HG02870 (cell line): ENCODE measurements at regions not wholly inside any gene's neighbourhood (a gene's known extent, or its start where the extent isn't known, plus 50 kb on each side); places are given as distances from the start of the nearest gene placed in this dataset.

ENCODE experiments used
- ATAC-seq: cut with Tn5 transposase; IDR thresholded peaks from one replicate; pipeline ENCODE4 v1.9.1; 2021; ENCODE audit warnings: mild to moderate bottlenecking, moderate library complexity; ENCODE audit not compliant: unreplicated experiment

DNA sequence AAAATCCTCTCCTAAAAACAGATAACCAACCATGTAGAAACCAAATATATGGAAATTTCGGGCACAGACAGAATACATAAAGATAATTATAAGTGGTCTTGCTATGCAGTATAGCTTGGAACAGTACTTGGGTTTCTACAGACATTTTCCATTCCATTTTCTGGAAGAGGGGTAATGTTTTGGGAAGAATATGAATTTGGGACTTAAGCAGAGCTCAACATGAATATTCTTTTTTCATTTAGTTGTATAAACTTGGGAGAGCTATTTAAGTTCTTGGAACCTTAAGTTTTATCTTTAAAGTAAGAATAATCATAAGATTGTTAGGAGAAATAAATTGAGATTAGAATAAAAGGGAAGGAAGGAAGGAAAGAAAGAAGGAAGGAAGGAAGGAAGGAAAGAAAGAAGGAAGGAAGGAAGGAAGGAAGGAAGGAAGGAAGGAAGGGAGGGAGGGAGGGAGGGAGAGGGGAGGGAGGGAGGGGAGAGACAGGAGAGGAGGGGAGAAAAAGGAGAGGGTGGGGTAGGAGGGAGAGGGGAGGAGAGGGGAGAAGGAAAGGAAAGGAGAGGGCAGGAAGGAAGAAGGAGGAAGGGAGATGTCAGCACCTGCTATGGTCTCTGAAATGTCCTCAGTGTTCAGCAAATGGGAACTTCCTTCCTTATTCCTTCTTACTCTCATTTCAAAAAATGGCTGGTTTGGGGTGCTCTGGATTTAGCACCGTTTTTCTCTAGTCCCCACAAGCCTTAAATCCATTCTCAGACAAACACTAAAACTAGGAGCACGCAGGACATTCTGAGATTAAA is 248.3 kb downstream of the LY86 start:
- no peak for ATAC-seq

DNA sequence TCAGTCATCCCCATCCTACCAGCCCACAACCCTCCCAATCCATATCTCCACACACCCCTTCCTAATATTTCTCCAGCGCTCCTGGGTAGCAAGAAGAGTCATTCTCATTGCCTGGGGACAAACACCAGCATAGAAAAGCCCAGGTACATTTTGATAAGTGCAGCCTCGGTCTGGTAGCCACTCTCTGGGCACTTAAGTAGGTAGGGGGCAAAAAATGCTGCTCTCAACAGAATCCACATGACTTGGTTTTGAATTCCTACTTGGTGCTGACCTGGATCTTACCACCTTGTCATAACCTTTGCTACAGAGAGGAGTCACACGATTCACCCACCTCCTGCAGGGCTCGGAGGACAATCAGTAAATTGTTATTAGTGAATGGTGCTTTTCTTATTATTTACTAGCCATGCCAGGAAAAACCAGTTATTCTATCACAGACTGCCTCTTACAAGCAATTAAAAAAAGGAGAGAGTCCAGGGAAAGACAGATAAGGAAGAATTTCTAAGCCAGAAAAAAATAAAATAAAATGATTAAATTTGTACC is 249.1 kb downstream of the LY86 start:
- no peak for ATAC-seq

DNA sequence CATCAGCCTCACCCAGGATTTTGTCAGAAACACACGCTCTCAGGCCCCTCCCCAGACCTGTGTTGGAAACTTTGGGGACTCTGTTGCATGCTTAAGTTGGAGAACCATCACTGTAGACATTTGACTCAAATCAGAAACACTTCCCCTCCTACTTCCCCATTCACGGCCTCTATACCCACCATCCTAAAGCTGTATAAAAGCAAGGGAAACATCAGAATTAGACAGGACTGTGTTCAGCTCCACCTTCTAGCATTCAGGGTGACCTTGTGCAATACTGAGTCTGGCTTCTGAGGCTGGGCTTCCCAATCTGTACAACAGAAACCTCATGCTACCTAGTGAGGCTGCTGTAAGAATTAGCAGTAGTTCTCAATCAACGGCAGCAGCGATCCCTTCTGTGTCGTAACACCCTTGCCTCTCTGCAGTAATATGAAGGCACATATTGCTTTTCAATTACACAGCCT is 252.3 kb downstream of the LY86 start:
- peak; percentile 91 for ATAC-seq

DNA sequence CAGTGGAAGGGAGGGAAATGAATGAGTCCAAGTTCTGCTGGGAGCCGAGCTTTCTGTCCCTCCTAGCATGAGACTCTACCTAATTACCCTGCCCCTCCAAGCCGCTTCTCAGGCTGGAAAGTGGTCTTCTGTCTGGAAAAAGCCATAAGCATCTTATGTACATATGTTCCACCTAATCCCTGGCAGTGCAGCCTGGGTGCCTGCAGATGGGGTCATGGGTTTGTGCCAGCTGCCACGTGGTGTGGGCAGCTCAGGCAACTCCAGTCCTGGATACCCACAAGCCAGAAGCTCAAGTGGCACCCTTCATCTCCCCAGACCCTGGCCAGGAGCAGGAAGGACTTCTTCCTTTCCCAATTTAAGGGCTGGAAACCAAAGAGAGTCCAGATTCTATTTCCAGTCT is 253.1 kb downstream of the LY86 start:
- ATAC-seq, result no peak

DNA sequence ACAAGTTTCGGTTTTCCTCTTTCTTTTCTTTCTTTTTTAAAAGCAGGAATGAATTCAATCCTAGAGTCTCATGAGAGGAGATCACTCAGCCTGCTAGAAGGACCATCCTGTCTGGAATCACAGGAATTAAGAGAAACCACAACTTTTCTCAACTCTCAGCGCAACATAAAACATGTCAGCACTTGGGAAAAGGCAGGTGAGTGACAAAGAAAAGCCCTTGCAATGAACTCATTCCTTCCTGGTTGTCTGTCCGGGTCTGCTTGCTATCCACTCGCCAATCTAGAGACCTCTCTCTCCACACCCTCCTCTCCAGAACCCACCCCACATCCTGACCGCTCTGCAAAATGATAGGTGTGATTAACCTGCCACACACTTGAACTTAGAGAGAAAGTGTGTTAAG is 253.8 kb downstream of the LY86 start:
- ATAC-seq, result no peak

DNA sequence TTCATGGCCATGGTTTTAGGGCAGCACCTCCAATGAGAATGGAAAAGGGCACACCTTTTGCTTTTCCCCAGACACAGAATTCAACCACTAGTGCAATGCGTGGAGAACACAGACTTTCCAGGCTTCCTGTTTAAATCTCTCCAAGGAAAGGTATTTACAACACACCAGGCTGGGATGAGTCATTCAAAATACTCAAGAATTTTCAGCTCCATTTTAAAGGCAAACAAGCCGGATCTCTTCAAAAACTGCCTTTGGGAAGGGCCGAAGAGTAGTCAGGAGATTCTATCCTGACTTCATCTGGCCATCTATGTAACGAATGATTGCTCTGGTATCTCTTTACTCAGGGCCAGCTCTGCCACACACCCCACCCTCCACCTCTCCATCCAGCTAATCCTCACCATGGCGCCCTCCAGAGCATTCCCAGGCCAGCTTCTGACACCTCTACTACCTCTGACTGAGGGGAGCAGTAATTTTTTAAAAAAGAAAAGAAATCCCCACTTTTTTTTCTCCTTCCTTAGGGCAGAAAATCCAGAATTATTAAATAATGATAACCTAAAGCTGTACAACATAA is 254.6 kb downstream of the LY86 start:
- ATAC-seq, result no peak

DNA sequence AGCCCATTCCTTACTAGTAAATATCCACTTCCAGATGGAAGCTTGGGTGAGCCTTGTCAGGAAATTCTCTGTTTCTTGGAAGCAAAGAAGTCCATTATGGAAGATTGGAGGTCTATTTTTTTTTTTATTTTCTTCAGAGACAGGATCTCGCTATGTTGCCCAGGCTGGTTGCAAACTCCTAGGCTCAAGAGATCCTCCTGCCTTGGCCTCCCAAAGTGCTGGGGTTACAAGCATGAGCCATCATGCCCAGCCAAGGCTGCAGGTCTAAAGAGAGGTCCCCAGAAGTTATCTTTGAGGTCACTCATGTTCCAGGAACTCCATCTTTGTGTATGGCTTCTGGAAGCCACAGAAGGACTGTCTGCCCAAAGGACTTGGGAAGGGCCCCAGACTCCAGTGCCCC is 255.3 kb downstream of the LY86 start:
- ATAC-seq, result no peak

DNA sequence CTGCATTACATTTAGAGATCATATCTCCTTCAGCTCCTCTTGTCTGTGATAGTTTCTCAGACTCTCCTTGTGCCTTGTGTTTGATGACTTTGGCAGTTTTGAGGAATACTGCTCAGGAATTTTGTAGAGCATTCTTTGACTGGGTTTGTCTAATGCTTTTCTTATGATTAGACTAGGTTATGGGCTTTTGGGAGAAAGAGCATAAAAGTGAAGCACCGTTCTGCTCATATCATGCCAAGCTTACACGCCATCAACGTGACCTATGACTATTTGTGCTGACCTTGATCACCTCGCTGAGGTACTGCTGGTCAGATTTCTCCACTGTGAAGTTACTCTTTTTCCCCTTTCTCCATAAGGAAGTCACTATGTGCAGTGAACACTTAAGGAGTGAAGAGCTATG is 256.0 kb downstream of the LY86 start:
- ATAC-seq, result no peak

DNA sequence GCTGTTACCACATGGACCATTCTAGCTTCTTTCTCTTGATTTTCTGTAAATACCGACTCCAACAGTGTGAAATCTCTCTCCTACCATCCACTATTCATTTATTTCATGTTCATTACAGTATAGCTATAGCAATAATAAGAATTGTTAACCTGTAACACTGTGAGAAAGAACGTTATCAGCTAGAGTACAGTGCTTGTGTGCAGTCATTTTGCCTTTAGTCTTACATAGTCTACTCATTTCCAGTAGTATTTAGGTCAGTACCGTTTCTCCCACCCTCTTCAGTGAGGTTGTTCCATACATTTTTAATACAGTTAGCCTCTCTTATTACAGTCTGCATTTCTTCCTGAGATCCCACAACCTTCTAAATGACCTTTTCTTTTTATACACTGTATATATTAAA is 257.1 kb downstream of the LY86 start:
- ATAC-seq, result no peak

DNA sequence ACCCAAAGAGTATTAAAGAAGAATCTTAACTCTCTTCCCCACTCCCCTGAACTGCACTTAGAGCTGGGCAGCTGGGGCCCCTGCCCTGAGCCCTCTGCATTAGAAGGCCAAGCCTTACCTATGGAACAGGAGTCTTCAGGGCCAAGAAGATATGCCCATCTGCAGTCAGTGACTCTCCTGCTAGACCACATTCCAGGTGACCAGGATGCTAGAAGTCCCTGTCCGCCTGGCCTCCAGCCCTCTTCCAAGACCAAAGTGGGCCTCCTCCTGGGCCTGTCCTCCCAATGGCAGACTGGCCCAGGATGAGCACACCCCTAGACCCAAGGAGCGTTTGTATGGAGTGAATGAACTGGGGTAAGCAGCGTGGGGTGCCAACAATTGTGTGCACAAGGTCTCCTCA is 259.1 kb downstream of the LY86 start:
- no peak for ATAC-seq

DNA sequence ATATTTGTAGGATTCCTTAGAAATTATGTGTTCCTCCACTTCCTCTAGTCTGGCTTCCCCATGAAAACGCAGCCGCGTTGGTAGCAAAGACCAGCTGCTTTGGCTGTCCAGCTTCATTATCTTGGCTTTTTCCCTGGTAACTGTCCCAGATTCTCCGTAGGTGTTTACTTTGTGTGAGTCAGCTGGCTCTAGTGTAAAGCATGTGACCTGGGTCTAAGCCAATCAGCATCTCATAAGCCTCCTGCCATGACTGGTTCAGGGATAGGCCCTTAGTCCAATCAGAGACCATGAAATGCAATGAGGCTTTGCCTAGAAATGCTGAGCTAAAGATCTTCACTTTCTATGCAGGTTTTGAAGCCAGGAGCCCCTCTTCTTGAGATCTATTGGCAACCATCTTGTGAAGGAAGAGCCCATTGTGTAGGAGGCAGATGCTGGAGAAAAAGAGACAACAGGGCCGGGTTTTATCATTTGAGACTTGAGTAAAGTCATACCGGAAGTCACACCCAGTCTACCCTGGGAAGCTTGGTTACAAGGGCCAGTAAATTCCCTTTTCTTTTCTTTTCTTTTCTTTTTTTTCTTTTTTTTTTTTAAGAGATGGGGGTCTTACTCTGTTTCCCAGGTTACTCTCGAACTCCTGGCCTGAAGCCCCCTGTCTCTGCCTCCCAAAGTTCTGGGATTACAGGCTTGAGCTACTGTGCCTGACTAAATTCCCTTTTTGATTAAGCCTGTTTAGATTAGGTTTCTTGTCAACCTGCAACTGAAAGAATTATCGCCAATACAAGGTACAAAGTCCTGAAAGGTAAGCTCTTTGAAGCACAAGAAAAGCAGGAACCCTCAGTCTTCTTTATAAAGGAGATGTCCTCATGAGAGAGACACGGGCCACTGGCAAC is 256.5 kb upstream of the RREB1 start:
- no peak for ATAC-seq

DNA sequence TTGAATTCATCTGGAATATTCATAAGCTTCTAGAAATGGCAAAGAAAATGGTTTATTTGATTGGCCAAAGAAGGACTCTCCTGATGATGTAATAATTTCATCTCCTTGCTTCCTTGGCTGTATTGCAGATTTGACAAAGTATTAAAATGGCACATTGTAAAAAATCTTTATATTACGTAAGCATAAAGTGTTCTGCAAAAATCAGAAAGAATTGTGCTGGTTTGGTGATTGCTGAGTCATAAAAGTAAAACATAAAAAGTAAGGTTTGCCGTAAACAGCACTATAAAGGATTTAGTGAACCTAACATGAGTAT is 255.9 kb upstream of the RREB1 start:
- no peak for ATAC-seq

DNA sequence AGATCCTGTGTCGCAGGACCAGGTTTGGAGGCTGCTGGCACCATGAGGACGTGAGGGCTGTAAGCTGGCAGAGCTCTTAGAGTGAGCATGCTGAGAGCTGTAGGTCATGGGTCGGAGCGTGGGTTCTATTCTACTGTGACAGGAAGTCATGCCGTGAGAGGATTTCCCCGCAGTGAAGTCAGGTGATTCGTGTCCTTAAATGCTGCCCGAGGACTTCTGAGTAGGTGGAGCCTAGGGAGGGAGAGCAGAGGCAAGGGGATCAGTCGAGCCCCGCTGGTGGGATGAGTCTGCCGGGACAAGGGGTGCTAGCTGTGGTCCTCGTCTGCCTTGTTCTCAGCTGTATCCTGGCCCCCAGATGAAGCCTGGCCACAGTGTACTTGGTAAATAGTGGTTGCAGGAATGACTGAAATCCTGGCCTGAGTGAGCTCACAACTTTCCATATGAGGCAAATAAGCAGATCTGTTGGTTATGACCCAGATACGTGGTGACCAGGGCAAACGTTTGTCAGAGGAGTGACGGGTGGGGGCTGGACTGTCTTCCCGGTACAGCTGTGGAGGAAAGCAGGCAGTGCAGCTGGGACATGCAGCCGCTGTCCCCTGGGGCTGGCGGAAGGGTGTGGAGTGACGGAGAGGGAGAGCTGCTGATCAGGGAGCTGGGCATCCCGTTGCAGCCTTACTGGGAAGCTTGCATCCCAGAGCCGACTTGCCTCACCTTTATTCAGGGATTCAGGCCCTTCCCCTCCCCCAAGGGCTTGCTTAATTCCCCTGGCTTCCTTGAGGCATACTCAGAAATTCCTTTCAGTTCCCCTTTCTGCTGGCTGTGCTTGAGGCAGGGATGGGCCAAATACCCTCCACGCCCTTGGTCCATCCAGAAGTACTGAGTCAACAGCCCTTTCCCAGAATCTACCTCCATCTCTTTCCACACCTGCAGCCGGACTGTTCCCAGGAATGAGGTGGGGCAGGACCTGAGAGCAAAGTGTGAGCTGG is 250.9 kb upstream of the RREB1 start:
- peak; percentile 81 for ATAC-seq

DNA sequence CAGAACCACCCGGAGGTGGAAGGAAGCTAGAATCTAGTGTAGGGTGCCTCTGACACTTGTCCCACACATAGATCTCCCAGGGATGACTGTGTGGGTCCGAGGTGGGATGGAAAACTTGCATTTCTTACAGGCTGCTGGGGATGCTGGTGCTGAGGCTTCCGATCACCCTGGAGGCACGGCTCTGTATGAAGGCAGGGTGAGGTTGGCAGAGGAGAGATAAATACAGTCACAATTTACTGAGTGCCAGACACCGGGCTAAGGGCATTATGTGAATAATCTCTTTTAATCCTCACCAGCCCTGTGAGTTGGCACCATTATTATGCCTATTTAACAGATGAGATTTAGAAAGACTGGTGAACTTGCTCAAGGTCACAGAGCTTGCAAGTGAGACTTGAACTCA is 250.2 kb upstream of the RREB1 start:
- ATAC-seq, result no peak

DNA sequence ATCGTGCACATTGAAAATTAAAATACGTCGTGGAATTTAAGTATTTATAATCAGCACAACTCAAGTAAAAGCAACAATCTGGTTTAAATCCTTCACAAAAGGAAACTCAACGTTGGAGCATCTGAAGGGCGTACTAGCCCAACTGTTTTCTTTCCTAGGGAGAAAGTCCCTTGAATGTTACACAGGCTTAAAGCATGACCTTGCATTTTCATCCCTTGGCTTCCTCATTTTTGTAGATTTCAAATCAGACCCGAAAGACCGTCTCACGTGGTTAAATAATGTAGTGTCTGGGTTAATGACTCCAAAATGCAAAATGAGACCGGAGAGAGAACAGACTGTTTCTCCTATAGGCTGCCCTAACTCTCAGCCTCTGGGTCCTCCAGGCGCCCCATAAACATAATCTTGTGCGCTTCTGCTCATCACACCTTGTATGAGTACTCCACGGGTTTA is 249.2 kb upstream of the RREB1 start:
- no peak for ATAC-seq

DNA sequence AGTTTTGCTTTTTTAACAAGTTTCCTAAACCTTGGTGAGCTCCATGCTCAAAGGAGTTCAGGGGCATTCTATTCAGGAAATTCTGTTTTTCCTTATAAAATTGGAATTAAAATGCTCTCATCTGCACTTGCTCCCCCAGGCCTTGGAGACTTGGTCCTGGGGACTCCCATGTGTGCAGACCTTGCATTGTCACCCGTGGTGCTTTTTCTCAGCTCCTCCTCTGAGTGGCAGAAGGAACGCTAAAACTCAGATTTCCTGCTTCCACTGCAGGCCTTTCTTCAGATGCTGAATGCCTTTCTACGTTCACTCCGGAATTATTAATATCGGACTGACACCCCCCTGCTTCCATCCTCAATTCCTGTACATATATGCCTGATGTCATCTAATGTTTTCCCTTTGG is 248.7 kb upstream of the RREB1 start:
- no peak for ATAC-seq

DNA sequence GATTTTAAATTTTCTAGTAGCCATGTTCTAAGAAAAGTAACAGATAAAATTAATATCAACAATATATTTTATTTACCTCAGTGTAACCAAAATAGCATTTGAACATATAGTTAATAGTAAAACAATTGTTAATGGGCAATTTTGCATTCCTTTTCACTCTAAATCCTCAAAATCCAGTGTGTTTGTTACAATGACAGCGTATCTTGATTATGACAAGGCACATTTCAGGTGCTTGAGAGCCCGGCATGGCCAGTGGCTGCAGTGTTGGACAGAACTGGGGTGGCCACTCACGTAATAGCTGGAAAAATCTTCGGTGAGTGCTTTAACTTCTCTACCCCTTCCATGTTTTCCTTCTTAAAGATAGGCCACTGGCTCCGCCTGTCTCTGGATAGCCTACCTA is 248.0 kb upstream of the RREB1 start:
- no peak for ATAC-seq

DNA sequence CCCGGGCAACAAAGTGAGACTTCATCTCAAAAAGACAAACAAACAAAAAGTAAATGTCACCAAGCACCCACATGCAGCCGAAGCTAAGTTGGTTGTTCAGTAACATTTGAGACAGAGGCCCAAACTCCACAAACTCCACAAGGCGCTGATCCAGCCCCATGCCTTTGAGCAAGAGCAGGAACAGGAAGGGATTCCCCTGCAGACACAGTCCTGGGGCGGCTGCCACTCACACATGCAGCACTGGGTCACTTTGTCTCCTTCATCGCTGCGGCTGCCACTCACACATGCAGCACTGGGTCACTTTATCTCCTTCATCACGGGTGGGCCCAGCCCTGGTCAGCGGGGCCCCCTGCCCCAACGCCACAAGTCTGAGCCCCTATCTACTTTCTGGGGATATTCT is 246.9 kb upstream of the RREB1 start:
- ATAC-seq, result no peak

DNA sequence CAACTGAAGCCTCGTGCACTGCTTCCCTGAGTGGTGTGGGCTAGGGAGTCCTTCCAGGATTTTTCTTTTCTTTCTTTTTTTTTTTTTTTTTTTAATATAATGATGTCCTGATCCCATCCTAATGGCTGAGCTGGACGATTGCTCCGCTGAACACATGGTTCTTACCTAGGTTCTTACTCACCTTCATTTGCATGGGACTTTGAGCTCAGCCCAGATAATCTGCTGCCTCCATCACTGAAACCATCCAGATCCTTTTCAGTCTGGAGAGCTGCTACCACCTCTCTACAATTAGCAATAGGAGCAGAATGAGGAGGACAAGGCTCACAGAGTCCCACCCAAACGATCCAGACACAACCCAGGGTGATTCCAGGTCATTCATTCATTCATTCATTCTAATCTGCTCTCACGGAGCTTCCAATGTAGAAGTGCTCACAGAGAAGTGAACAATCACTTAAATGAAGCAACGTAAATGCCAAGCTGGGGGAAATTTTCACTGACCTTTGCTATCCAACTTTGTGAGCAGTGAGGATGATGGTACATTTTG is 246.3 kb upstream of the RREB1 start:
- ATAC-seq, result no peak

DNA sequence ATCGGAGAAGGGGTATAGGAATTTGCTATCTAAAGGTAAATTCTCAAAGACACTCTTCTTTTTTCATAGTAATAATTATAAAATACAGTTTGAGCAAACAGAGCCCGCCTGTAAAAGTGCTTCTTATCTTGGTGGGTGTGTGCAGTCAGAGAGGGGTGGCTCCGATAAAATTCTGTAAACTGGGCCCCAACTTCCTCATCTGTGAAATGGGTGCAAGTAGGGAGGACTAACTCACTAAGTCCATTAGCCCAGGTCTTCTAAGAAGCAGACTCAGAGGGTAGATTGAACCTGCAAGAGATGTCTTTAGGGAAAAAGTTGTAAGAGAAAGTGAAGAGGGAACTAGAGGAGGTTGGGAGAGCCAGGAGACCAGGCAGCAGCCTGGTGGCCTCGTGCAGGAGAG is 245.8 kb upstream of the RREB1 start:
- no peak for ATAC-seq
